Left ventricle myocardium superior (tissue), 1 donor: ENCODE measurements at regions not wholly inside any gene's neighbourhood (a gene's known extent, or its start where the extent isn't known, plus 50 kb on each side); places are given as distances from the start of the nearest gene placed in this dataset.

Source experiments
- ATAC-seq: fragments of 200-7000 bp; cut with Tn5 transposase; one replicate; pipeline ENCODE4 v1.9.1; 2020; ENCODE audit warnings: mild to moderate bottlenecking, moderate library complexity
- DNase-seq: peaks from one replicate; pipeline ENCODE4 v3.0.0-alpha.2; 2020
- intact Hi-C: fragments of 100-400 bp; cut with micrococcal nuclease; formaldehyde crosslinking; loops from one replicate; pipeline ENCODE4 v1.11.0; 2022
- donor health status: DM: no; HTN: yes; CAD: no; lungs with severe emphysema.

DNA sequence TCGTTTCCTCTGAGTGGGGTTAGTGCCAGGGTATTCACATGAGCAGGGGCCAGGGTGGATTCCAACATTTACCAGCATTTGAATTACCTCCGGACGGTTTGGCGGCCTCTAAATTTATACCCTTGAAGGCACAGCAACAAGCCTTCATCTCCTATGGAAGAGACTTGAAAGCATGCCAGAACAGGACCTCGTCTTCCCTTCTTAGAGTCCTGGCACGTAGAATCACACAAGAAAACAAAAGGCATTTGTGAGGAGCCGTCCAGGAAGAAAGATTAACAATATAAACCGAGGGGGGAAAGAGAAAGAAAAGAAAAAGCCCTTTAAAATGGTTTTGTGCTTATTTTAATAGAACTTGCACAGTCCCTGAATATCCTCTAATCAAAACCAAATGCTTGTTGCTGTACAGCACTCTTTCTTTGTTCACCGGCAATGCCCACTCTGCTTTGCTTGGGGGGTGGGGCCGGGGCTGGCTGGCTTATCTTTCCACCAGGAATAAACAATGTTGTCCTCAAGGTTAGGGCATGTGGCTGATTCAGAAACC is 575.8 kb upstream of the ZNF462 start:
- DNase-seq (peak; percentile 24), ATAC-seq (peak; percentile 32)
- intact Hi-C loops = no loop called here

DNA sequence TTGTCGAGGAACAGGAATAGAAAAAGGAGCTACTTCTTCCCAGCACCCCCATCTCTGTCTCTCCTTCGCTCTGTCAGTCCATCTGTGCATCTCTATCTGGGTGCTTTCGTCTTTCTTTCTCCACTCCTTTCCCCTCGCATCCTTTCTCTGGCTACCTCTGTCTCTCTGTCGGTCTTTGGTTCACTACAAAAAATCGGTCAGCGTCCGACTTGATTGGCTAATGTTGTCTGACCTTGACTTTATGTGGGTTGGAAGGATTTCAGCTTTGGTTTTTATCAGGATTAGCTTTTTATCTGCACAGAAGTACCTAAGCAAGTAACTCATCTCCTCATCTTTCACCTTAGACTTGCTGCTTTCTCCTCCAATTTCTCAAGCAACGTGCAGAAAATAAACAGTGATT is 575.2 kb upstream of the ZNF462 start:
- intact Hi-C loops = no loop called here
- DNase-seq (no peak), ATAC-seq (no peak)

- no peak for ATAC-seq
- intact Hi-C loops = no loop called here
- DNase-seq = no peak
Measured at GRCh38 chr9:106288689-106289088, 574.3 kb upstream of the ZNF462 start.

GRCh38 chr9:106291786-106292185 is 571.2 kb upstream of the ZNF462 start:
- ATAC-seq = no peak
- no peak for DNase-seq
- intact Hi-C loops = no loop called here

- intact Hi-C loops = no loop called here
- ATAC-seq (no peak), DNase-seq (no peak)
Measured at GRCh38 chr9:106296426-106296825, 566.5 kb upstream of the ZNF462 start.

DNA sequence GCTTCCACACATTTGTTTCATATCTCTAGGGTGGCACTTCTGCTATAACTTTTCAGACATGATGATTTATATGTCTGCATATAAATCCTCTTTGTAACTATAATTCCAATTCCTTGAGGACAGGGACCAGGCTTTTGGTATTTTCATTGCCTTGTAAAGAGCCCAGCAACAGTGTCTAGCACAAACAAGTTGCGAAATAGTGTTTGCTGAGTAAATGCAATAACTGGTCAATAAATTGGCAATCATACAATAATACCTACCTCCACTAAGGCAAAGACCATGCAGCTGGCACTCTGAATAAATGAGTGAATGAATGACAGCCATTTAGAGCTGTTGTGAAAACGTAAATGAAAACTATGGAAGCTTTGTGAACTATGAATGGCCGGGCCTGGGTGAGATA is 564.0 kb upstream of the ZNF462 start:
- no peak for DNase-seq
- no peak for ATAC-seq
- intact Hi-C loops = no loop called here

- DNase-seq (no peak), ATAC-seq (no peak)
- intact Hi-C loops = no loop called here
Measured at GRCh38 chr9:106304401-106304920, 558.5 kb upstream of the ZNF462 start.

GRCh38 chr9:106305428-106306133 is 557.4 kb upstream of the ZNF462 start:
- no peak for DNase-seq
- peak; percentile 61 for ATAC-seq
- intact Hi-C loops = no loop called here

- no peak for ATAC-seq
- intact Hi-C loops = no loop called here
- DNase-seq = no peak
Measured at GRCh38 chr9:106307670-106308069, 555.3 kb upstream of the ZNF462 start.

GRCh38 chr9:106309925-106310324 is 553.0 kb upstream of the ZNF462 start:
- DNase-seq = no peak
- ATAC-seq = no peak
- intact Hi-C loops = no loop called here

GRCh38 chr9:106310782-106311181 is 552.2 kb upstream of the ZNF462 start:
- DNase-seq (no peak), ATAC-seq (no peak)
- intact Hi-C loops = no loop called here

DNA sequence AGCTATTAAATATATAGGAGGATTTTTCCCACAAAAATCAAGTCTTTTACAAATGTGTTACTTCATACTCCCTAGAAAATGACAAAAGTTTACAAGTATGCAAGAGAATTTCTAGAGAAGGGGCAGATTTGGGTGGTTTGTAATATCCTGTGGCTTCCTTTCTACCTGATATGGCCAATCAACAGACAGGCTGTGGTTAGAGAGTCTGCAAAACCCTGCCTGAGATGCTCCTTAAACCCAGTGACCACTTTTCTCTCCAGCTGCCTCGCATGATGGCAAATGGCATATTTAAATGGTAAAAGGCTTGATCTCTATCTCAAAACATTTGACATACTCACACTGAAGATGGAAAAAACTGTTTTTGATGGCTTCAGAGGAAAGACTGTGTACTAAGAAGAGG is 550.1 kb upstream of the ZNF462 start:
- ATAC-seq = no peak
- intact Hi-C loops = no loop called here
- no peak for DNase-seq

- intact Hi-C loops = no loop called here
- ATAC-seq (no peak), DNase-seq (no peak)
Measured at GRCh38 chr9:106314476-106314875, 548.5 kb upstream of the ZNF462 start.

DNA sequence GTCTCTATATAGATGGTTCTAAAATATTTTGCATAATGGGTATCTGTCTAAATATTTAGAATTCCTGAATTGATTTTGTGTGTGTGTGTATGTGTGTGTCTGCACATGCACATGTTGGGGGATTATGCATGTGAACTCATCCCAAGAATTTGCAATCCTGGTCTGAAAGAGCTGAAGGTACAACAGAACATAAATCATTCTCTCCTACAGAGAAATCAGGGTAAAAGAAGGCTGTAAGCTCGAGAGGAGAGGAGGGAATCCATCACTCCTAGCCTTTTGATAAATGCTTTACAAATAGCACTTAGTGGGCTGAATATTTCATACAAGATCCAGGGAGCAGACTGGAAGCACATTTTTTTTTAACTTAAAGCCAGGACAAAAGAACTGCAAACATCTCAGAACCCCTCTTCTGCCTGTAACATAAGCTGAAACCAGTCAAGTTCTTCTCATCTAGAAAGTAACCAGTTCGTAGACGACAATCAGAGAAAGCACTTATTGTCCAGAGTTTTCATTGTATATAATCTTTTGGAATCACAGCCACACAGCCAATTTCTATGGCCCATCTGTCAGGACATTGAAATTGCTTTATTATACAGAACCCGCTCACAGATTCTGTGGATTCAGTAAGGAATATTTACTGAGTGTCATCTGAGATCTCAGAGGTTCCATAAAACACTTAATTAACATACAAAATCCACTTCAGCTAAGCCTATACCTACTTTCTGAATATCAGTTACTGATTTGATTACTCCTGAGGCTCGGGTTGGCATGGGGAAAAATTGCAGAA is 541.4 kb upstream of the ZNF462 start:
- DNase-seq = no peak
- no peak for ATAC-seq
- intact Hi-C loops = no loop called here

DNA sequence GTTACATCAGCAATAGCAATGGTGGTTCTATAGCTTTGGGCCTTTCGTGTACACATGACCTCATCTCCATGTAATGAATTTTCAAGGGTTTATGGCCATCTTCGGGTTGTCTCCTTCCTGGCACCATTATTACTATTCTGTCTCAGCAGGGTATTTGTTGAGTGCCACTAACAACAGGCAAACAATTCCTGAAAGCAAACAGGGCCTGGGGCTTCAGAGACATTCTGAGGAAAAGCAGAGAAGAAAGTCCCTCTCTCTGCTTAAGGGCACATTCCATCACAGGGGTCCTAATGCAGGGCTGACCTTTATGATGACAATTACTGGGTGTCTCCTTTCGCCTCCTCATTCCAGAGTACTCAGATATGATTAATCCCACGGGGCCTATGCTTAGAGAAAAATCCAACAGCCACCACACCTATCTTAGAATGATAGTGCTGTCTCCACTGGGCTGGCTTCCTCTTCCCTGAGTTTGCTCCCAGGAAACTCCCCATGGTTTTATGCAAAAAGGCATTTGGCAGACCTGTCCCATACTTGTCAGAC is 540.2 kb upstream of the ZNF462 start:
- DNase-seq (no peak), ATAC-seq (no peak)
- intact Hi-C loops = no loop called here

DNA sequence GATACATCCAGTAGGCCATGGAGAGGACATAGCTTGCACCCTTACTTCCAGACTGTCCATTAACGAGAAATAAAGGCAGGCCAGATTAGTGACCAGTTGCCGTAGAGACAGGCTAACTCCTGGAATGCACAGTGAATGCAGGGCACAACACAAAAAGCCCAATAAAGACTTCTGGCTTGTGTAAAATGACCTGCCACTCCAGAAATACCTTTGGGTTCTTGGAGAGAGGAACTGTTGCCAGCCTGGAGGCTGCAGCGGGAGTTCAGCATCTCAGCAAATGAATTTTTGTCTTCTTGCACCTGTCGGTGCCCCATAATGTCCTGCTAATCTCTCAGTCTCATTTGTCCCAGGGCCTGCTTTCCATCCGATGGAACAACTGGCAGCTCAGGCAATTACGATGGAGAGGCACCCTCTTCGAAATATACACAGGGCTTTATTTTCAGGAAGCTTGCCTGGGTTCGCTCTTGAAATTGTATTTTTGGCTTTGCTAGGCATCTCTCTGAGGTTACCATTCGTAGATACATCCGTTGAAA is 538.8 kb upstream of the ZNF462 start:
- ATAC-seq = no peak

DNA sequence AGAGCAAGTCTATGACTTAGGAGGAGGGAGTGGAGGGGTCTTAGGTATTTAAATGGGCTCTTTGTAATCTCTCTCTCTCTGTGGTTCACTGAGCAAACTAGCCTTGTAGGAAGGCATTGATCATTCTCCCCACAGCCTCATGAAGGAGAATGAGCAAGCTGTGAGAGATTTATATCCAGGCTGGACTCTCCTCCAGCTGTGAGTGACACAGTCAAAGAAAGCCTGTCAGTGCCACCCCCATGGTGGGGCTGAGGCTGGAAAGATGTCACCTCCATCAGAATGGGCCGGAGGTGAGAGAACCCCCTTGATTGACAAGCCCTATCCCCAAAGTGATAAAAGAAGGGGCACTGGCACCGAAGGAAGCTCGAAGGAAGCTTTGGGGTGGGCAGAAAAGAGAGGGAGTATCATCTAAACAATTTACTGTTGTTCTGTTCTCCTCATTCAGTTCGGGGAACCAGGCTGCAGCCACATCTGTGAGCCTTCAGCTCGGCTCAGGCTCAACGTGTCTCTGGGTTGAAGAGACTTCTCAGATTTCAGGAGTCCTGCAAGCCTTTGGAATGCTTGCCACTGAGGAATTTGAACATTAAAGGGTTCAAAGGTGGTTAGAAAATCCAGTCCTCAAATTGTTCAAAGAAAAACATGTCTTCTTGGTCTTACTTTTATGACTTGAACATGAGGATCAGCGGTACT is 538.2 kb upstream of the ZNF462 start:
- DNase-seq (no peak), ATAC-seq (no peak)
- intact Hi-C loops = no loop called here

More for the DNA sequence above, 538.8 kb upstream of the ZNF462 start:
- DNase-seq = no peak
- intact Hi-C loops = no loop called here

DNA sequence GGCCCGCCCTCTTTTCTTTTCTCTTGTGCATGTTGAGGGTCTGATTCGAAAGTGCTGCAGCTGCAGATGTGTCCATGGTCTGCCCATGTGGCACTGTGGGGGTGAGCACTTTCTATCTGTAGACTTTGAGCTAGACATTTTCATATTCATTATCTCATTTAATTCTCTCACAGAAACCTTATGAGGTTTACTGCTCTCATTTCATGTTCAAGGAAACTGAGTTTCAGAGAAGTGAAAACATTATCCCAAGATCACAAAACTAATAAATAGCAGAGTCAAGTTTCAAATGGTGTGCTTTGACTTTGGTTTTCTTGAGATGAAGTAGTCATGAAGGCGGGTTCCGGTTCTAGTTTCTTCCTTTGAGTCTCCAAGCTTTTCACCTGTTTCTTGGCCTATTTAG is 536.5 kb upstream of the ZNF462 start:
- ATAC-seq = no peak
- intact Hi-C loops = no loop called here
- no peak for DNase-seq

DNA sequence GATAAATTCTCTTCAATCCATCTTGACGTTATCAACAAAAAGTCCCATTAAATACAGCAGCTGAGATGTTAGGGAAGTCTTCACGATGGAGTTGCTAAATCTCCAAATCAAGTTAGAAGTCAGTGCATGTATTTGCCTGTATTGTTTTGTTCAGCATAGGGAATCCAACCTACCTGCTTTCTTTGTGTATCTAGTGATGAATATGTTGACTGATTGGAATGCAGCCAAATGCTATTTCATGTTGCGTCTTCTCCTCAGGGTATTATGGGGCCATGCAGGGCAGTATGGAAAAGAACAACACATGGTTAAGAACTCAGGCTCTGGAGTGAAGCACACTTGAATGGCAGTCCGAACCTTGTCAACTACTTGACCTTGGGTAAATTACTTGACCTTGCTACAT is 529.5 kb upstream of the ZNF462 start:
- ATAC-seq (no peak), DNase-seq (no peak)
- intact Hi-C loops = no loop called here
